ENCODE measurements at regions not wholly inside any gene's neighbourhood (a gene's known extent, or its start where the extent isn't known, plus 50 kb on each side); places are given as distances from the start of the nearest gene placed in this dataset.

GRCh38 chr3:27923349-27924068 is 201.4 kb upstream of the EOMES start:
- intact Hi-C loops (cut with micrococcal nuclease; ENCODE audit: unreplicated experiment) (no loop called here), in situ Hi-C loops (cut with HindIII; ENCODE audit: low pct_unique_long_range_greater_than_20kb, low sequenced_read_pairs) (no loop called here)
- Histone ChIP-seq H3K36me3 (ENCODE audit: control insufficient read depth, insufficient read depth, low read length) (no peaks in the 10 kb centered on the region), H3K9me3 (ENCODE audit: control insufficient read depth, insufficient read depth, low read depth, low read length) (no peaks in the 10 kb centered on the region), H3K4me3 (ENCODE audit: low read depth in 2 of 2, low read length in 2 of 2) (no peak overlapping the region), H3K27ac (ENCODE audit: low read length) (no peak overlapping the region), H3K4me1 (ENCODE audit: control insufficient read depth, insufficient read depth, low read length) (no peaks in the 10 kb centered on the region), H3K27me3 (ENCODE audit: control insufficient read depth, insufficient read depth, low read length) (no peaks in the 10 kb centered on the region)
- ChIA-PET POLR2A (no interaction called here), CTCF (no interaction called here)
- DNase-seq (ENCODE audit: low read depth, low spot score) (no peak), ATAC-seq (no peak)
- no TSS peak for BruUV-seq (replicated peaks)
- no peak for TF ChIP-seq CTCF (IDR thresholded peaks at IDR 0.05)
- TF ChIP-seq REST (IDR thresholded peaks at IDR 0.05; ENCODE audit: insufficient read depth in 1 of 2, low read depth in 2 of 2, low read length in 1 of 2), result no peak
- no peak for TF ChIP-seq TCF7L2 (IDR thresholded peaks at IDR 0.05; ENCODE audit: low read depth, low read length)
- TF ChIP-seq POLR2AphosphoS5 (IDR thresholded peaks at IDR 0.05; ENCODE audit: low read depth, low read length), result no peak
- no peak for TF ChIP-seq SIN3A (IDR thresholded peaks at IDR 0.05; ENCODE audit: borderline replicate concordance, insufficient read depth, low read depth, low read length)

GRCh38 chr3:27927882-27928281 is 205.8 kb upstream of the EOMES start:
- intact Hi-C loops (cut with micrococcal nuclease; ENCODE audit: unreplicated experiment), result no loop called here
- ChIA-PET CTCF (no interaction called here), POLR2A (no interaction called here)
- no peak for DNase-seq (ENCODE audit: low read depth, low spot score)
- in situ Hi-C loops (cut with HindIII; ENCODE audit: low pct_unique_long_range_greater_than_20kb, low sequenced_read_pairs), result no loop called here
- Histone ChIP-seq H3K27ac (ENCODE audit: low read length) (no peak overlapping the region), H3K4me3 (ENCODE audit: low read depth in 2 of 2, low read length in 2 of 2) (no peak overlapping the region), H3K4me1 (ENCODE audit: control insufficient read depth, insufficient read depth, low read length) (no peaks in the 10 kb centered on the region), H3K27me3 (ENCODE audit: control insufficient read depth, insufficient read depth, low read length) (no peaks in the 10 kb centered on the region), H3K9me3 (ENCODE audit: control insufficient read depth, insufficient read depth, low read depth, low read length) (no peaks in the 10 kb centered on the region), H3K36me3 (ENCODE audit: control insufficient read depth, insufficient read depth, low read length) (no peaks in the 10 kb centered on the region)
- no peak for TF ChIP-seq REST (IDR thresholded peaks at IDR 0.05; ENCODE audit: insufficient read depth in 1 of 2, low read depth in 2 of 2, low read length in 1 of 2)
- no TSS peak for BruUV-seq (replicated peaks)
- no peak for ATAC-seq
